HuH-7.5 (cell line): ENCODE measurements at regions not wholly inside any gene's neighbourhood (a gene's known extent, or its start where the extent isn't known, plus 50 kb on each side); places are given as distances from the start of the nearest gene placed in this dataset.
"Not testable (repeated sequence)": the region's sequence is repeated elsewhere in the genome, so short reads cannot be mapped to it uniquely, and the experiment has no call there.

ENCODE experiments used
- DNase-seq: peaks from one replicate; pipeline ENCODE4 v3.0.0; 2011; ENCODE audit warnings: low spot score

- DNase-seq, result no peak
Observed at GRCh38 chr6:125431971-125432370, 130.2 kb upstream of the HDDC2 start.

- no peak for DNase-seq
Observed at GRCh38 chr6:125432963-125433362, 131.2 kb upstream of the HDDC2 start.

GRCh38 chr6:125434760-125435159 is 133.0 kb upstream of the HDDC2 start:
- no peak for DNase-seq

DNA sequence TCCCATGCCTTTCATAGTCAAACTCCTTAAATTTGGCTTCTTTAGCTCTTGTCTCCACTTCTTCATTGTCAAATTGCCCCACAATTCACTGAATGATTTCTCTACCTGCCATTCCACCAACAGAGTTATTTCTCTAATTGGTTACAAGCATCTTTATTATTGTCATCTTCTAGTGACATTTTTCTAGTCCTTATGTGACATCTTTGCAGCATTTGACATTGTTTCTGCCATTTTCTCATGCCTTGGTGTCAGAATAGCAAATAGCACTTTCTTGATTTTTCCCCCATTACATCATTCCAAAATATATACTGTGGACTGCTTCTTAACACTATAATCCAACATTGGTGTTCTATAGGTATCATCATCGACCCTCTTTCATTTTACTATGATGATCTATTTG is 137.7 kb upstream of the HDDC2 start:
- DNase-seq, result no peak

GRCh38 chr6:125444006-125444923 is 142.5 kb upstream of the HDDC2 start:
- no peak for DNase-seq

DNA sequence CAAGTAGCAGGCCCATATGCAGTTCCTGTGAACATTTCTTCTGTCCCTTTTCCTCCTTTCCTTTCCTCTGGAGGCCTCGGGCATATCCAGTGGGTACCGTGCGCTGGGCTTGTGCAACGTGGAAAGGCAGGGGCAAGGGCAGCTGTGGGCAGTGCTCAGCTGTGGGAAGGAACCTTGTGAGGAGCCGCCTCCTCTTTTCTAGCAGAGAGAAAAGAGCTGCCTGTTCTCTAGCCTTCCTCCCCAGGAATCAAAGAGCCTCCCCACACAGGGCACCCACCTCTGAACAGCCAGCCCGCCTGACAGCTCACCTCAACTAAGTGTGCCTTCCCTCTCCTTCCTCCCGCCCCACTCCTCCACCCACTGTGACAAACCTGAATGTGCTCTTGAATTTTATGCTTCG is 143.3 kb upstream of the HDDC2 start:
- DNase-seq, result no peak

DNA sequence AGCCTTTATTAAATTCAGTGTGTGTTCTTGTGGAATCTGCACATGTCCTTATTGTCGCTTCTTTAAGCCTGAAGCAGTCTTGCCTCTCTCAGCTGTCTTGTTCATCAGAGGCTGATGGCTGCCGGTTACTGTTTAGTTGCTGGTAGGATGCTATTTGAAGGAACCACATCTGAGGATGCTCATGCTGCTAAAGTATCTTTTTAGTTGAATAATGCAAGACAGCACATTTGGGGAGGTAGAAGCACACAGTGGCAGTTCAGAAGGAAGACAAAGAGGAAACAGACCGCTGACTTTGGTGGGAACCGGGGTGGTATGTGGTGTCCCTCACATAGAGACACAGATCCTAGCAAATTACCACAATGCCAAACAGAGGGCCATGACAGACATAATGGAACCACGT is 144.2 kb upstream of the HDDC2 start:
- no peak for DNase-seq

DNA sequence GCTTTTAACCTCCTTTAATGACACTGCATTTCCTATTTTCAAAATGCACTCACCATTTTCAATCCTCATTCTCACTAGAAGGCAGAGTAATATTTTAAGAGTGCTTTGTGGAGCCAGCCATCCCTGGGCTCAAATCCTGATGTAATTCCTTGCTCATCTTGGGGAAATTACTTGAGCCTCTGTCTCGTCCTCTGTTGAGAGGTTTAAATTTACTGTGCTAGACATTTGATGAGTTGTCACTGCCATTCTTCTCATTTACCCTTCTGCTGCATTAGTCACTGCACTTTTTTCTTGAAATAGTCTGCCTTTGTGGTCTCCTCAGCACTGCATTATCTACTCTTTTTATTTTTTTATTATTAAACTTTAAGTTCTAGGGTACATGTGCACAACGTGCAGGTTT is 150.0 kb upstream of the HDDC2 start:
- DNase-seq, result no peak

DNA sequence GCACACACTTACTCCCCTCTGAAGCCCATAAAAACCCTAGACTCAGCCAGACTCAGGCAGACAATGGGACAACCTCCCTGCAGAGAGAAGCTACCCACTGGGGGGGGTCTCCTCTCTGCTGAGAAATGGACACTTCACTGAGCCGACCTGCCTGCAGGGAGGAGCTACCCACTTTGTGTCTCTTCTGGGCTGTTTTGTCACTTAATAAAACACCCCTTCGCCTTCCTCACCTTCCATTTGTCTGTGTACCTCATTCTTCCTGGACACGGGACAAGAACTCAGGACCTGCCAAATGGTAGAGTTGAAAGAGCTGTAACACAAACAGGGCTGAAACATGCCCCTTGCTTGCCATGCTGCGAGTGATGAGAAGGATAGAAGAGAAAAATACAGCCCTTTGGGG is 151.7 kb upstream of the HDDC2 start:
- DNase-seq, result no peak

DNA sequence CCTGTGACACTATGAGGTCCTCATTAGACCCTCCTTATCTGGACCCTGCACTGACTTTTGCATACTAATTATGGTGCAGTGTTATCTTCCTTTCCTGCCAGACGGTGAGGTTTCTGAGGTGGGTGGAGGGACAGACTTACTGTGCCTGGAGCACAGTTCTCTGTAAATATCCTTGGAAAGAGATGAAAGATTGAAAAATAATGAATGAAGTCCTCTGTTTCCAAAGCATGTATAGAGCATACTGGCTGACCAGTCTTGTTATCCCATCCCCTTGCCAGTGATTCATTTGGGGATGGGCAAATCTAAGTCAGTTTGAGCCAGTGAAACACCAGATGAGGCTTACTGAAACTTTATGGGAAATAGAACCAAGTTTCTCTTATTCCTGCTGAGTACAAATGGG is 152.6 kb upstream of the HDDC2 start:
- DNase-seq, result no peak

GRCh38 chr6:125458493-125458892 is 156.7 kb upstream of the HDDC2 start:
- not testable (repeated sequence) for DNase-seq

DNA sequence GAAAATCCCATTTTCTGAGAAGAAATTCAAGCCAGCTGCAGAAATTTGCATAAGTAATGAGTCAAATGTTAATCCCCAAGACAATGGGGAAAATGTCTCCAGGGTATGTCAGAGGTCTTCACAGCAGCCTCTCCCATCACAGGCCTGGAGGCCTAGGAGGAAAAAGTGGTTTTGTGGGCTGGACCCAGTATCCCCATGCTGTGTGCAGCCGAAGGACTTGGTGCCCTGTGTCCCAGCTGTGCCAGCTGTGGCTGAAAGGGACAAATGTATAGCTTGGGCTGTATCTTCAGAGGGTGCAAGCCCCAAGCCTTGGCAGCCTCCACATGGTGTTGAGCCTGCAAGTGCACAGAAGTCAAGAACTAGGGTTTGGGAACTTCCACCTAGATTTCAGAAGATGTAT is 163.6 kb upstream of the HDDC2 start:
- not testable (repeated sequence) for DNase-seq

DNA sequence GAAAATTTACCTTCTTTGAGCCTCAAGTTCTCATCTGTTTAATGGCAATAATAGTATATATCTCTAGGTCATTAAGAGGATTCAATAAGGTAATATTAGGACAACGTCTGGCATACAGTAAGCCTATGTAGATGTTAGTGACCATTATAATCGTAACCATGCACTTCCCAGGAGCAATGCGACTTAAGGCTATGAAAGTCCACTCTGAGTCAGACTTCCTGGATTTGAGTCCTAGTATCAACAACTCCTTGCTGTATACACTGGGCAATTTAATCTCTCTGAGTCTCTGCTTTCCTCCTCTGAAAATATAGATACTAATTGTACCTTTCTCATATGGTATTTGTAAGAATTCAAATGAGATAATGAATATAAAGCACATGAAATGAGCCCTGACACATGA is 168.1 kb upstream of the HDDC2 start:
- DNase-seq, result no peak

DNA sequence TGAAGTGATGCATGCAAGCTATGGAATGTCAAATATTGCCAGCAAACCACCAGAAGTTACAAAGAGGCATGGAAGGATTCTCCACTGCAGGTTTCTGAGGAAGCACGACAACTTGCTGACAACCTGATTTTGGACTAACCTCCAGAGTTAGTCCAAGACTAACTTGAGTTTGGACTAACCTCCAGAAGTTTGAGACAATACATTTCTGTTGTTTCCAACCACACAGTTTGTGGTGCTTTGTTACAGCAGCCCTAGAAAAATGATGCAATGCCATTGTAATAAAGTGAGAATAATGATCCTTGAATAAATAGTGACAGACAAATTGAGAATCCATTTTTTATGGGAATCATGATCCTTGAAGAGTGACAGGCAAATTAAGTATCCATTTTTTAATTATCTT is 169.9 kb upstream of the HDDC2 start:
- no peak for DNase-seq

GRCh38 chr6:125474061-125474460 is 172.3 kb upstream of the HDDC2 start:
- DNase-seq, result no peak

- DNase-seq, result no peak
Observed at GRCh38 chr6:125477156-125477555, 175.4 kb upstream of the HDDC2 start.

DNA sequence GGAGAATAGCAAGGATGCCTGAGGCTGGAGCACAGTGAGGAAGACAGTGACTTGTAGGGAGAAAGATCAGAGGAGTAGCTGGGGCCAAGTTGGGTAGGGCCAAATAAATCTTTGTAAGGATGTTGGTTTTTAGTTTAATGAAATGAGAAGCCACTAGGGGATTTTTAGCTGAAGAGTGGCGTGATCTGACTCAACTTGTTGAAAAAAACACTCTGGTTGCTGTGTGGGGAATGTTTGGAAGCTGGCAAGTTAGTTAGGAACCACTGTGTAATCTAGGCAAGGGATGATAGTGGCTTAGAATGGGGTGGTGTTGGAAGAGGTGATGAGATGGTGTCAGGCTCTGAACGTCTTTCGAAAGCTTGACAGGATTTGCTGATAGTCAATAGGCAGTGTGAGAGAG is 176.1 kb upstream of the HDDC2 start:
- DNase-seq, result no peak

DNA sequence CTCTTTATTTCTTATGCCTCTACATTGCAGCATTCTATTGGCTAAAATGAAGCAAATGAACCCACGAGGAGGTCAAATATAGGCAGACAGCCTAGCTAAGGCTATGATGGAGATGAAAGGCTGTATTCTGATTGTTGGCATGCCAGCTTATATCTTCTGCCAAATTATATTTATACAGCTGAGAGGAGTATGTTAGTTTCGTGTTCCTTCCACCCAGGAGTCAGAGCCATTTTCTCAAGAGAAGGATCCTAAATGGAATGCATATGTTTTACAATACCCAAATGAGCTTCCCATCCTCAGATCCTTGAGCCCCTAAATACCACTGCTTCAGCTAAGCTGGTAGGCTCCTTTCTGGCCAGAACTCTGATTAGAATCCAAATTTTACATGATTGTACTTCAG is 178.4 kb upstream of the HDDC2 start:
- no peak for DNase-seq

- DNase-seq, result no peak
Observed at GRCh38 chr6:125480571-125480970, 178.8 kb upstream of the HDDC2 start.

DNA sequence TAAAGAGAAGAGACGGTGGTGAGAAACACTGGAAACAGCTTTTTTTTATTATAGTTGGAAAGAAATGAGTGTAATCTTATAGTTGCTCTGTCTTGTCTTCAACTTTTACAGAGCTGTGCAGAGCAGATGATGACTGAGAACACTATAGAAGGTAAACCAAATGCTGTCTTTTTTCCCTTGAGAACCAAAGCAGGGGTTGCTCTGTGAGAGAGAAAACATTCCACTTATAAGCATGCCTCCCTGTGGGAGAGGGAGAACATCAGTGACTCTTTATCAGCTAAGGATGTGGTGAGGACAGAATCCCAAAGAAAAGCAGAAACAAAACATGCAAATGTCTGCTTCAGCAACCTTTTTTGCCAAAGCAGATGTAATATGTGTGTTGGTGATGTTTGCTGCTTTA is 179.3 kb upstream of the HDDC2 start:
- no peak for DNase-seq

DNA sequence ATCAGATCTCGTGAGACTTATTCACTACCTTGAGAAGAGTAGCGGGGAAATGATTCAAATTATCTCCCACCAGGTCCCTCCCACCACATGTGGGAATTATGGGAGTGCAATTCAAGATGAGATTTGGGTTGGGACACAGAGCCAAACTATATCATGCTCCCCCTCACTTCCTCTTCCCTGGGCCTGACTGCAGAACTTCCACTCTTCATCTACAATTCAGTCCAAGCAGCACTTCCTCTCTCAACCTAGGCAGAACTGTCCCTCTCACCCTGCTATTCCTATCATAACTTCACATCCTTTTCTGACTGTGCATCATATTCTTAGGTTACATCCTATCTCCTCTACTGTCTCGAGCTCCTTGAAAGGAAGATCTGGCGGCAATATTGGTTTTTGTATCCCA is 184.0 kb upstream of the HDDC2 start:
- DNase-seq, result no peak

DNA sequence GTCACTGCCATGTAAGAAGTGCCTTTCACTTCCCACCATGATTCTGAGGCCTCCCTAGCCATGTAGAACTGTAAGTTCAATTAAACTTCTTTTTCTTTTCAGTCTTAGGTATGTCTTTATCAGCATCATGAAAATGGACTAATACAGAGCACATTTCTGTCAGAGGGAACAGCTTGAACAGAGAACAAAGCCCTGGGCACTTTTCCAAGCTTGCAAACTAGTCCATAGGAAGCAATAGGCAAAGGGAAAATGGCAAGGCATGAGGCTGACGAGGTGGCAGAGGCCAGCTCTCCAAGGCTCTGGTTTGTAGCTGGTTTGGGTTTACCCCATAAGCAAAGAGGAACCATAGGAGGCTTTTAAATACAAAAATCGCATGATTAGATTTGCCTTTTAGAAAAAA is 185.1 kb upstream of the HDDC2 start:
- no peak for DNase-seq

- no peak for DNase-seq
Observed at GRCh38 chr6:125489579-125490285, 188.0 kb upstream of the HDDC2 start.
